ENCODE measurements at regions not wholly inside any gene's neighbourhood (a gene's known extent, or its start where the extent isn't known, plus 50 kb on each side); places are given as distances from the start of the nearest gene placed in this dataset.

GRCh38 chr15:62722237-62722636 is 320.3 kb upstream of the TPM1 start:
- no peak for DNase-seq

GRCh38 chr15:62726461-62726860 is 316.1 kb upstream of the TPM1 start:
- no peak for DNase-seq

GRCh38 chr15:62727501-62727900 is 315.0 kb upstream of the TPM1 start:
- no peak for DNase-seq

GRCh38 chr15:62730825-62731224 is 311.7 kb upstream of the TPM1 start:
- no peak for DNase-seq

GRCh38 chr15:62732078-62732477 is 310.5 kb upstream of the TPM1 start:
- no peak for DNase-seq

- DNase-seq = no peak
These were observed 307.8 kb upstream of the TPM1 start for GRCh38 chr15:62734706-62735105.

GRCh38 chr15:62736756-62737155 is 305.8 kb upstream of the TPM1 start:
- no peak for DNase-seq

GRCh38 chr15:62737551-62737950 is 305.0 kb upstream of the TPM1 start:
- DNase-seq = no peak

GRCh38 chr15:62739082-62739481 is 303.5 kb upstream of the TPM1 start:
- DNase-seq = no peak

- DNase-seq = no peak
These were observed 303.0 kb upstream of the TPM1 start for GRCh38 chr15:62739507-62739906.

- no peak for DNase-seq
These were observed 302.2 kb upstream of the TPM1 start for GRCh38 chr15:62740141-62741004.

- DNase-seq = no peak
These were observed 301.4 kb upstream of the TPM1 start for GRCh38 chr15:62741106-62741505.

GRCh38 chr15:62742409-62743171 is 300.0 kb upstream of the TPM1 start:
- peak; percentile 18 to 19 for DNase-seq

- no peak for DNase-seq
These were observed 296.8 kb upstream of the TPM1 start for GRCh38 chr15:62745621-62746225.

GRCh38 chr15:62748196-62748595 is 294.4 kb upstream of the TPM1 start:
- DNase-seq = no peak

- no peak for DNase-seq
These were observed 293.3 kb upstream of the TPM1 start for GRCh38 chr15:62749036-62749815.

GRCh38 chr15:62750471-62750870 is 292.1 kb upstream of the TPM1 start:
- DNase-seq = no peak

GRCh38 chr15:62752657-62753517 is 289.7 kb upstream of the TPM1 start:
- DNase-seq = no peak

- DNase-seq = no peak
These were observed 288.9 kb upstream of the TPM1 start for GRCh38 chr15:62753518-62754221.

GRCh38 chr15:62756326-62756994 is 286.1 kb upstream of the TPM1 start:
- no peak for DNase-seq

GRCh38 chr15:62756995-62757360 is 285.6 kb upstream of the TPM1 start:
- no peak for DNase-seq

Data from stimulated activated CD4-positive, alpha-beta T cell treated with anti-CD3 and anti-CD28 coated beads, Interleukin-2, amount 100 ng/mL, for 48 hours (primary cell).